GM21529 (cell line): ENCODE measurements at regions not wholly inside any gene's neighbourhood (a gene's known extent, or its start where the extent isn't known, plus 50 kb on each side); places are given as distances from the start of the nearest gene placed in this dataset.
"Not testable (repeated sequence)": the region's sequence is repeated elsewhere in the genome, so short reads cannot be mapped to it uniquely, and the experiment has no call there.

Source experiments
- ATAC-seq: cut with Tn5 transposase; IDR thresholded peaks from one replicate; pipeline ENCODE4 v1.9.1; 2021; ENCODE audit not compliant: unreplicated experiment

GRCh38 chr20:24418731-24419130 lies 50.7 kb upstream of the SYNDIG1 start:
- ATAC-seq, result no peak

- ATAC-seq, result no peak
Measured at GRCh38 chr20:24417485-24417884, 51.9 kb upstream of the SYNDIG1 start.

- not testable (repeated sequence) for ATAC-seq
Measured at GRCh38 chr20:24415444-24415843, 54.0 kb upstream of the SYNDIG1 start.

- no peak for ATAC-seq
Measured at GRCh38 chr20:24411834-24412216, 57.6 kb upstream of the SYNDIG1 start.

- no peak for ATAC-seq
Measured at GRCh38 chr20:24411003-24411833, 58.2 kb upstream of the SYNDIG1 start.

GRCh38 chr20:24407151-24407550 lies 62.3 kb upstream of the SYNDIG1 start:
- no peak for ATAC-seq

GRCh38 chr20:24406750-24407149 lies 62.7 kb upstream of the SYNDIG1 start:
- no peak for ATAC-seq

GRCh38 chr20:24406251-24406650 lies 63.2 kb upstream of the SYNDIG1 start:
- no peak for ATAC-seq

- no peak for ATAC-seq
Measured at GRCh38 chr20:24405810-24406209, 63.6 kb upstream of the SYNDIG1 start.

GRCh38 chr20:24403406-24403805 lies 66.0 kb upstream of the SYNDIG1 start:
- no peak for ATAC-seq

GRCh38 chr20:24402188-24402587 lies 67.2 kb upstream of the SYNDIG1 start:
- ATAC-seq, result no peak

- ATAC-seq, result no peak
Measured at GRCh38 chr20:24395151-24395550, 74.3 kb upstream of the SYNDIG1 start.

- ATAC-seq, result no peak
Measured at GRCh38 chr20:24393903-24394302, 75.5 kb upstream of the SYNDIG1 start.

- no peak for ATAC-seq
Measured at GRCh38 chr20:24392612-24393011, 76.8 kb upstream of the SYNDIG1 start.

- ATAC-seq, result no peak
Measured at GRCh38 chr20:24389686-24390085, 79.7 kb upstream of the SYNDIG1 start.

GRCh38 chr20:24388828-24389380 lies 80.5 kb upstream of the SYNDIG1 start:
- no peak for ATAC-seq

- no peak for ATAC-seq
Measured at GRCh38 chr20:24385547-24385946, 83.9 kb upstream of the SYNDIG1 start.

- ATAC-seq, result no peak
Measured at GRCh38 chr20:24384865-24385264, 84.6 kb upstream of the SYNDIG1 start.

- ATAC-seq, result no peak
Measured at GRCh38 chr20:24382743-24383142, 86.7 kb upstream of the SYNDIG1 start.

GRCh38 chr20:24382331-24382730 lies 87.1 kb upstream of the SYNDIG1 start:
- ATAC-seq, result no peak

GRCh38 chr20:24381886-24382285 lies 87.5 kb upstream of the SYNDIG1 start:
- ATAC-seq, result no peak

- no peak for ATAC-seq
Measured at GRCh38 chr20:24379484-24379927, 89.9 kb upstream of the SYNDIG1 start.
